Testis (tissue), 2 donors: ENCODE measurements at regions not wholly inside any gene's neighbourhood (a gene's known extent, or its start where the extent isn't known, plus 50 kb on each side); places are given as distances from the start of the nearest gene placed in this dataset.

Experiments
- CTCF ChIP-seq, 3 experiments: fragments of 450-650 bp in 2 of 3; fragments of 200-600 bp in 1 of 3; sonication (generic) in 1 of 3; IDR thresholded peaks; one replicate each; pipeline ENCODE4 v1.5.1; 2016 to 2019; ENCODE audit warnings: antibody characterized with exemption in 3 of 3, mild to moderate bottlenecking in 2 of 3, moderate library complexity in 1 of 3
- POLR2A ChIP-seq: fragments of 450-650 bp; IDR thresholded peaks from one replicate; pipeline ENCODE4 v1.6.1; 2017; ENCODE audit warnings: antibody characterized with exemption, mild to moderate bottlenecking, moderate library complexity

- TF ChIP-seq POLR2A (no peak), CTCF (IDR thresholded peaks at IDR 0.05) (no peak)
Measured at GRCh38 chr19:5269926-5270325, 70.7 kb downstream of the PTPRS start.
